ENCODE measurements at regions not wholly inside any gene's neighbourhood (a gene's known extent, or its start where the extent isn't known, plus 50 kb on each side); places are given as distances from the start of the nearest gene placed in this dataset.

DNA sequence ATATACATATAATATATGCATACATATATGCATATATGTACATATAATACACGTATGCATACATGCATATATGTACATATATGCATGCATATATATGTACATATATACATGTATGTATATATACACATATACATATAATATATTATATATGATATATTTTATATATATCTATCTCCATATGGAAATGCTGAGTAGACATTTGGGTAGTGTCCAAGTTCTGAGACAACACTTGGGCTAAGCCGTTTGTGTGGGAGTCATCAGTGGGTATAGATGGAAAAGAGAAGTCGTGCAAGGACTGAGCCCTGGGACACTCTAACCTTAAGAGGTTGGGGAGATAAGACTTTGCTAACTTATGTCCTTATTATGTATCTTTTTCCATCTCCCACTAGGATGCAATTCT is 165.2 kb upstream of the PODXL start:
- ATAC-seq (ENCODE audit: low read depth): no peak
- Histone ChIP-seq H3K14ac (replicated peaks; ENCODE audit: low read depth, low read length) (no peak overlapping the region), H3K56ac (ENCODE audit: extremely low read depth, insufficient read depth, low read length) (no peak overlapping the region), H3K4me2 (ENCODE audit: low read depth, low read length) (no peak overlapping the region), H2AK5ac (ENCODE audit: low read depth, low read length) (no peak overlapping the region), H2AK9ac (replicated peaks; ENCODE audit: low read depth, low read length, poor library complexity) (no peak overlapping the region), H4K20me1 (ENCODE audit: insufficient read depth, low read length) (no peaks in the 10 kb centered on the region), H4K8ac (ENCODE audit: low read depth in 2 of 2, low read length in 2 of 2) (no peak overlapping the region), H3K18ac (ENCODE audit: low read depth, low read length) (no peak overlapping the region), H3K9me3 (ENCODE audit: control insufficient read depth, insufficient read depth, low read length) (no peaks in the 10 kb centered on the region), H3K79me1 (ENCODE audit: low read depth in 1 of 2, low read length in 2 of 2) (no peaks in the 10 kb centered on the region), H3K27me3 (ENCODE audit: control insufficient read depth, insufficient read depth, low read length) (no peaks in the 10 kb centered on the region; the same call in 1 of the 2 replicates), H3K4me3 (ENCODE audit: insufficient read depth, low read depth, low read length) (no peak overlapping the region), H2BK5ac (ENCODE audit: low read depth, low read length, poor library complexity, severe bottlenecking) (no peak overlapping the region), H3K4ac (ENCODE audit: low read depth, low read length) (no peak overlapping the region), H2AFZ (replicated peaks; ENCODE audit: low read length, poor library complexity) (no peak overlapping the region), H2BK20ac (ENCODE audit: low read depth, low read length) (no peak overlapping the region), H3K23ac (ENCODE audit: low read depth, low read length) (no peak overlapping the region), H3K27ac (ENCODE audit: insufficient read depth, low read length) (no peak overlapping the region), H2BK15ac (ENCODE audit: low read depth, low read length) (no peak overlapping the region), H2BK120ac (ENCODE audit: low read depth, low read length) (no peak overlapping the region), H4K5ac (ENCODE audit: low read depth, low read length) (no peak overlapping the region), H3K9ac (ENCODE audit: low read depth, low read length) (no peak overlapping the region), H4K91ac (ENCODE audit: insufficient read depth, low read depth, low read length) (no peak overlapping the region), H3K4me1 (ENCODE audit: control insufficient read depth, insufficient read depth, low read length) (no peaks in the 10 kb centered on the region), H3K36me3 (ENCODE audit: control insufficient read depth, insufficient read depth, low read length) (no peaks in the 10 kb centered on the region), H3K9me1 (ENCODE audit: insufficient read depth, low read length) (peaks cover 2% of the 10 kb centered on the region; the same call in 1 of the 2 replicates)
- dilution Hi-C loops (cut with HindIII; ENCODE audit: low sequenced_read_pairs, unreplicated experiment): no loop called here
- BruUV-seq (replicated peaks): no TSS peak
- no CpG with 5 or more reads among the region's 3 CpGs for WGBS, 2 experiments (ENCODE audit: extremely low coverage in 2 of 2, insufficient read length in 1 of 2)
- ChIA-PET POLR2A (ENCODE audit: unreplicated experiment) (no interaction called here), CTCF (no interaction called here)
- in situ Hi-C loops (cut with MboI; ENCODE audit: low sequenced_read_pairs): no loop called here
- intact Hi-C loops (cut with micrococcal nuclease): no loop called here
- DNase-seq: no peak
- no peak for TF ChIP-seq RAD21 (IDR thresholded peaks at IDR 0.05; ENCODE audit: low read length)
- TF ChIP-seq MAFK (IDR thresholded peaks at IDR 0.05; ENCODE audit: low read depth, low read length): peak; percentile 41; the same call in 1 of the 2 replicates
- TF ChIP-seq SMC3 (IDR thresholded peaks at IDR 0.05; ENCODE audit: low read depth, low read length): no peak
- TF ChIP-seq CEBPB (IDR thresholded peaks at IDR 0.05; ENCODE audit: low read depth, low read length): no peak
- TF ChIP-seq MAZ (IDR thresholded peaks at IDR 0.05; ENCODE audit: borderline replicate concordance, low read depth, low read length): no peak

All from IMR-90 (cell line).